HG03521 (cell line): ENCODE measurements at regions not wholly inside any gene's neighbourhood (a gene's known extent, or its start where the extent isn't known, plus 50 kb on each side); places are given as distances from the start of the nearest gene placed in this dataset.
"Not testable (repeated sequence)": the region's sequence is repeated elsewhere in the genome, so short reads cannot be mapped to it uniquely, and the experiment has no call there.

Experiments
- ATAC-seq: cut with Tn5 transposase; IDR thresholded peaks from one replicate; pipeline ENCODE4 v1.9.1; 2021; ENCODE audit warnings: mild to moderate bottlenecking, moderate library complexity; ENCODE audit not compliant: unreplicated experiment

- ATAC-seq, result no peak
Observed at GRCh38 chr4:66750273-66750672, 795.0 kb downstream of the CENPC start.

DNA sequence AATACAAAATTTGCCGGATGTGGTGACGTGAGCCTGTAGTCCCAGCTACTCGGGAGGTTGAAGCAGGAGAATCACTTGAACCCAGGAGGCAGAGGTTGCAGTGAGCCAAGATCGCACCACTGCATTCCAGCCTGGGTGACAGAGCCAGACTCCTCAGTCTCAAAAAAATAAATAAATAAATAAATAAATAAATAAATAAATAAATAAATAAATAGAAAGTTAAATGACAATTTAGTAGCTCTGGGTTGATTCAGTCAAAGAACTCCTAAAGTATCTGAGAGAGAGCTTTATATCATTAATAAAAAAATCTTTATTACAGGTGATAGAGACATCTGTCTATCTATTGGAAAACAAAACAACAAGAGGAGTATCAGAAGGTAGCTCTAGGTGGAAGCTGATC lies 798.4 kb downstream of the CENPC start:
- ATAC-seq, result not testable (repeated sequence)

DNA sequence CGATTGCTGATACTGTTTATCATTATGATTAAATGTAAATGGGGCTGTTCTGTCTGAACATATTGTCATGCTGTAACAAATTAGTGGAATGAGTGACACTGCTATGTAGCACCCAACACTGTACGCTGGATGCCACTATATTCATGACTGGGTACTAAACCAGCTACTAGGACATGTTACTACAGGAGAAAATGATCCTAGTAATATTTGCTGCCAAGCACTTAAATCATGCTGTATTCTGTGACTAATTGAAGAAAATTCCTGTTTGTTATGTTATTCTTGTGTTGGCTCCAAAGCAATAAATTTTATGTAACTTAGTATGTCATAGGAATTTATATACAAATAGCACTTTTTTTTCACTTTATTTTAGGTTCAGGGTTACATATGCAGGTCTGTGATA lies 804.2 kb downstream of the CENPC start:
- no peak for ATAC-seq

DNA sequence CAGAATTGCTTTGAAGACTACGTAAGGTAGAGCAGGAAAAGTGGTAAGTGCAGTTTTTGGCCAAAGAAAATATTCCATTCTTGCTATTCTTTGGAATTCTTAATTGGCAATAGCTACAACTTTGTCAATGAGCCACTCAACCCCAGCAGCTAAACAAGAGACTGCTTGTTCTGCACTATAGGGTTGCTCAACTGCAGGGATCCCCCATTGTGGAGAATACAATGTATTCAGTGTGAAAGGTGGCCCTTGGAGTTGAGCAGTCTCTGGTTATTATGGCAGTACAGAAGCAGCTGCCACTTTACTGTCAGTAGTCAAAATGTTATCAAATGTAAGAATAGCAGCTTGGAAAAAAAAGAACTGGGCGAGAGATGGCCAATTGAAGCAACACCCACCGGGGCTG lies 808.7 kb downstream of the CENPC start:
- no peak for ATAC-seq

DNA sequence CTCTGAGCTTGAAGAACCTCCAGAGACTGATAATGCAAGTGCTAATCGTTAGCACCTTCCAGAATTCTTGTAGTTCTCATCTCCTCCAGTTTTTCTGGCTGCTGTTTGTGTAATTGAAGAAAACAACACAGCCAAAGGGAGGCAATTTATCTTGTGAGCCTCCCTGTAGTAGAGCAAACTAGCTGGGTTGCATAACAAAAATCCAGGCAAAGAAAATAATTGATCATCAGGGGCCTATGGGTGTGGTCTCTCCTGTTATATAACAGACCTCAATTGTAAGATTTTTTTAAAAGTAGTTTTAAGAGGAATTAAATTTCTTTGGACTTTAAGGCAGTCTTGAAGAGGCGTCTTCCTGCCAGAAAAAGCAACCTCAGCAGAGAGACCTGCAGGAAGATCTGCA lies 817.0 kb downstream of the CENPC start:
- ATAC-seq, result no peak

DNA sequence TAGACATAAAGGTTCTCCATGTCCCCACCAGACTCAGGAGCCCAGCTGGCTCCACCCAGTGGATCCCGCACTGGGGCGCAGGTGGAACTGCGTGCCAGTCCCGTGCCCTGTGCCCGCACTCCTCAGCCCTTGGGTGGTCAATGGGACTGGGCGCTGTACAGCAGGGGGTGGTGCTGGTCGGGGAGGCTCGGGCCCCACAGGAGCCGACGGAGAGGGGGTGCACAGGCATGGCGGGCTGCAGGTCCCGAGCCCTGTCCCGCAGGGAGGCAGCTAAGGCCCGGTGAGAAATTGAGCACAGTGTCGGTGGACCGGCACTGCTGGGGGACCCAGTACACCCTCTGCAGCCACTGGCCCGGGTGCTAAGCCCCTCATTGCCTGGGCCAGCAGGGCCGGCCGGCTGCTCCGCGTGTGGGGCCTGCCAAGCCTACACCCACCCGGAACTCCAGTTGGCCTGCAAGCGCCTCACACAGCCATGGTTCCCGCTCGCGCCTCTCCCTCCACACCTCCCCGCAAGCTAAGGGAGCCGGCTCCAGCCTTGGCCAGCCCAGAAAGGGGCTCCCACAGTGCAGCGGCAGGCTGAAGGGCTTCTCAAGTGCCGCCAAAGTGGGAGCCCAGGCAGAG lies 832.9 kb downstream of the CENPC start:
- not testable (repeated sequence) for ATAC-seq

GRCh38 chr4:66704243-66704642 lies 841.1 kb downstream of the CENPC start:
- no peak for ATAC-seq

DNA sequence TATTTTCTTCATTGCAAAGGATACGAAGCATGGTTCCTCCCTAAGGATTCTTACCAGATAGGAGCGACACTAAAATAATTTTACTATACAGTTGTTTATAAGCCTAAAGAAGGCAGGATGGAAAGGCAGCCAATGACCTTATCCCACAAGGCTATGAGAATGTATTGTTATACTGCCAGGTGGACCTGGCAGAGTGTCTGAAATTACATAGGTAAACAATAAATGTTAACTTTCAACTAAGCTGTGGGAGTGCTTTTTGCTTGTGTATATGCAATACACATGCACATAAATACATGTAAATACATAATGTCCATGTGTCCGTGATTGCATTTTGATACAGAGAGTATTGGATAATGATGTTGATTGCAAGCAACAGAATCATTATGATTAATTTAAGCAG lies 850.6 kb downstream of the CENPC start:
- no peak for ATAC-seq

- ATAC-seq, result no peak
Observed at GRCh38 chr4:66693694-66694093, 851.6 kb downstream of the CENPC start.

DNA sequence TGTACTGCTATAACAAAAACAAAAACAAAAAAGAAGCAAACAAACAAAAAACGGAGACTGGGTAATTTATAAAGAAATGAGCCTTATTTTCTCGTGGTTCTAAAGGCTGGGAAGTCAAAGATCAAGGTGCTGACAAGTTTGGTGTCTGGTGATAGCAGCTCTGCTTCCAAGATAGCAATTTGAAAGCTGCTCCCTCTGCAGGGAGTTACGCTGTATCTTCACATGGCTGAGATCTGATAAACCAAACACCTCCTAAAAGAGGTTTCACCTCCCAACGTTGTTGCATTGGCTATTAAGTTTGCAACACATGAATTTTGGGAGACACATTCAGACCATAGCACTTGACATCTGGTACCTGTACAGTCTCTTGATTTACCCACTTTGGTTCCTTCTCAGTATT lies 854.2 kb downstream of the CENPC start:
- ATAC-seq, result no peak

- ATAC-seq, result no peak
Observed at GRCh38 chr4:66688674-66689073, 856.6 kb downstream of the CENPC start.

- no peak for ATAC-seq
Observed at GRCh38 chr4:66687459-66687858, 857.8 kb downstream of the CENPC start.

GRCh38 chr4:66681962-66682361 lies 863.3 kb downstream of the CENPC start:
- no peak for ATAC-seq

DNA sequence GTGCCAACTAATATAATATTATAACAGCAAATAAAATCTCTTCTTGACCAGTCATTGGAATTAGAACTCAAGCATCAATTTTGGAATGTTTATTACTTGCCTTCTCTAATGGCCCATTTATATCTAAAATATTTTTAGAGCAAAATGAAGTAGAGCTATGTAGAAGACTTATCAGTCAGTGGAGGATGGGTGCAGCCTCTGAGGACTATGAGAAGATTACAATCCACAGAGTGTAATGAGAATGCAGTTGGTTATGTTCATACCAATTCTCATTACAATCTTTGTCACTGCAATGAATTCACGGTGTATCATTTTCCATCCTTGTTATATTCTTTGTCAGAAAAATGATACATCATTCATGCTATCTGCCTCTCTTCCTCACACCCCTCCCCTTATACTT lies 878.1 kb downstream of the CENPC start:
- no peak for ATAC-seq

- no peak for ATAC-seq
Observed at GRCh38 chr4:66662620-66663019, 882.7 kb downstream of the CENPC start.

- ATAC-seq, result no peak
Observed at GRCh38 chr4:66658809-66659208, 886.5 kb downstream of the CENPC start.

DNA sequence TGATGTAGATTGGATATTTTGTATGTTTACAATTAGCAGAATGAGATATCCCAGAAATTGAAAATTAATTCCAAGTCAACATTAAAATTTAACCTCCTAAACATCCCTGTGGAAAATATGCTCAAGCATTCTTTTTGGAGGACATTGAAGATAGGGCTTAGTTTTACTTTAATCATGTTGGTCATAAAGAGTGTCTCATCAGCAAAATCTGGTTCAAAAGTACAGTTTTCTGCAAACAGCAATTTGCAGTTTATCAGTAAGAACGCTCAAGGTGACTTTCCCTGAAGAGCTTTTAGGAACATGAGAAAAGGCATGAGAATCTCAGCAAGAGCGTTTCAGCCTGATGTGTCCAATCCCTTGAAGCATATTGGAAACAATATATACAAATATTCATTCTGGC lies 889.8 kb downstream of the CENPC start:
- ATAC-seq, result no peak

- no peak for ATAC-seq
Observed at GRCh38 chr4:66653937-66654336, 891.4 kb downstream of the CENPC start.

GRCh38 chr4:66649236-66649635 lies 896.1 kb downstream of the CENPC start:
- no peak for ATAC-seq

DNA sequence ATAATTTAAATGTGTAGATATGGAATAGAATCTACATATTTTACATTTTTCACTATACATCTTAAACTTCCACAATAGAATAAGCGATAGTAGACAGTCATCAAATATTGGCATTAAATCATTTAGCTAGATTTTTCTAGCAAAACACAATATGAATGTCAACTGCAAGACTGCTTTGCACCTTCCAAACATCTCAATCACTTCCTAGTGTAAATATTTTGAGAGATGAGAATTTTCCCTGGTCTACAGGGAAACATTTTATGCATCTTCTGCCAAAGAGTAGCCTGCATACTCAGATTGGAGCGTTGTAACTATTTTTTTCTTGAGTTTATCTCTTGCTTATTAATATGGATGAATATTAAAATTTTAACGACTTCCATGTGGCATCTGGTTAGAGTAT lies 897.4 kb downstream of the CENPC start:
- ATAC-seq, result no peak

DNA sequence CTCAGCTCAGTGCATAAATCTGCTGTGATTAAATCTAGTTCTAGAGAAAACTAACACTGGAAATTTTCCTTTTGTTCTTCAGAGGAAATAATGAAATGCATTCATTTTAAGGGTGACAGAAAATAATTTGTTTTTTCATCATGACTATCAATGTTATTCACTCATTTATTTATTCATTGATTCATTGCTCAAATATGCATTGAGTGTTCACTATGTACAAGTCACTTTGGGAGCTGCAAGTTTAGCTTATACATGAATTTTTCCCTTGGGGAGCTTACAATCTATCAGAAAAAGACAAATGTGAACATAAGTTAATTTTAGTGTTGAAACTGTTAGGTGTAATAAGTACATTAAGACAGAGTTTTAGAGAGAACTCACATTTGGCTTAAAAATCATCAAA lies 897.8 kb downstream of the CENPC start:
- no peak for ATAC-seq

DNA sequence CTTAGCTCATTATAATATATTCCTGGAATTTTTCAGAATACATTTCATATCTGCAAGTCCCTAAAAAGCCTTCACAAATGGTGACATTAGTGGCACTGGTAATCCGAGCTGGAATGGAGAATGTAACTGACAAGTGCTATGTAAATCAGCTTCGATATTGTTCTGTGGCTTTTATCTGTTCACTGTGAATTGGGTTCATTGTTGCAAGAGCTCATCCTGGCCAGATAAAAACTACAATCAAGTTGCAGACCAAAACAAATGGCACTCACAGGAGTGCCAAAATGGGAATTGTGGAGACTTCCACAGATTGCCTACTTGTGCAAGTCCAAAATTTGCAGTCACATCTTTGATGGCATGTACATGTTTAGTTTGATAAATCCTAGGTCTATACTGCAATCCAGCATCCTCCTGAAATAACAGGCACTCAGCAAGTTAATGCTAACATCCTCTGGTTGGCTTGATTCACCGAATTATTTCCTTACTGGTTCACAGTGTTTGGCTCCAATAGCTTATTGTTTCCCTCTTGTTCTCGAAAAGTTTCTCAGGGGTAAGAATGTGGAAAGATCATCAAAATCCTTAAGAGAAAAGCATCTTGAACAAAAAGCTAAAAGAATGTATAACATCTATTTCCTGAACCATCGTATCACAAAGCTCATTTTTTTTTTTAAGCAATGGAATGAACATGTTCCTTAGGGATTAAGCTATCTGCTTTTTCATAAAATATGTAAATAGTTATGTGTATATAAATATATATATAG lies 904.9 kb downstream of the CENPC start:
- no peak for ATAC-seq

DNA sequence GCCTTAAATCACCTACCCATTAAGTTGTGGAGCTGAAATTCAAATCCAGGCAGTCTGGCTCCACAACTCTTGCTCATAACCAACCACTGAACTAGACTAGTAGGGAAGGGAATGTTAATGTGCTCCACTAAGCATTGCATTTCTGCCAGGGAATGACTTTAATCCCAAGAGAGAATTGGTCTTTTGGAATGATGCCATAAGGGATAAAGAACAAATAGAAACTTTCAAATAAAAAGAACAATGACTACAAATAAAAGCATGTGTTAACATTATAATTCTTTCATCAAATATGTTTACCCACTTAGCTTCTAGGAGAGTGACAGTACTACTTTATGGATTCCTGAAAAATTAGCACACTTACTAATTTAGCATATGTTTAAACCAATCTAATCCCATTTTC lies 905.9 kb downstream of the CENPC start:
- ATAC-seq, result no peak
